ENCODE measurements at regions not wholly inside any gene's neighbourhood (a gene's known extent, or its start where the extent isn't known, plus 50 kb on each side); places are given as distances from the start of the nearest gene placed in this dataset.

- TF ChIP-seq CTCF (IDR thresholded peaks at IDR 0.05) = no peak
- TF ChIP-seq EZH2phosphoT487 (IDR thresholded peaks at IDR 0.05) = no peak
- no peak for TF ChIP-seq EZH2 (IDR thresholded peaks at IDR 0.05)
Observed at GRCh38 chr5:43874772-43875171, 271.8 kb downstream of the NNT start.

Data from neural progenitor cell (in vitro differentiated cells).